Pancreas (tissue), 10 donors: ENCODE measurements at regions not wholly inside any gene's neighbourhood (a gene's known extent, or its start where the extent isn't known, plus 50 kb on each side); places are given as distances from the start of the nearest gene placed in this dataset.
"Not testable (repeated sequence)": the region's sequence is repeated elsewhere in the genome, so short reads cannot be mapped to it uniquely, and the experiment has no call there.

Source experiments
- ATAC-seq, 4 donors: fragments of 200-7000 bp; cut with Tn5 transposase; one replicate each; pipeline versions ENCODE4 v1.8.0 to v1.9.1; 2020; ENCODE audit warnings: mild to moderate bottlenecking in 4 of 4, moderate library complexity in 4 of 4
- DNase-seq, 6 donors: peaks; one replicate each; pipeline ENCODE4 v3.0.0-alpha.2; 2020
- FAIRE-seq: peaks from 2 replicates; lab custom pipeline; 2012; peaks lifted over from hg19 to GRCh38; lab: Jason Lieb, UNC
- H3K27ac ChIP-seq, 4 donors: fragments of 200-600 bp; sonication (generic); 1 replicate in 3 of 4; 2 replicates in 1 of 4; pipeline versions ENCODE4 v1.5.0 to v1.8.0; 2020
- H3K27me3 ChIP-seq, 4 donors: fragments of 200-600 bp; one replicate each; pipeline ENCODE4 v1.8.0; 2021
- H3K36me3 ChIP-seq, 3 donors: fragments of 200-600 bp; sonication (generic) in 1 of 3; one replicate each; pipeline versions ENCODE4 v1.5.0 to v1.8.0; 2020 to 2021
- H3K4me1 ChIP-seq, 3 donors: fragments of 200-600 bp; one replicate each; pipeline ENCODE4 v1.8.0; 2021
- H3K4me3 ChIP-seq, 4 donors: fragments of 200-600 bp; sonication (generic) in 2 of 4; one replicate each; pipeline versions ENCODE4 v1.5.0 to v1.8.0; 2020 to 2021
- H3K9me3 ChIP-seq, 4 donors: fragments of 200-600 bp; one replicate each; pipeline ENCODE4 v1.8.0; 2021
- CTCF ChIP-seq, 4 donors: fragments of 200-600 bp; sonication (generic) in 3 of 4; IDR thresholded peaks; one replicate each; pipeline versions ENCODE4 v1.5.0 to v1.8.0; 2021; ENCODE audit warnings: antibody characterized with exemption in 4 of 4
- WGBS, 2 donors: extraction: QIAGEN DNeasy Blood & Tissue Kit; methylation state at CpG; one replicate each; pipeline ENCODE4 v1.1.7; 2013; 5-methylcytosine and 5-hydroxymethylcytosine counted together
- intact Hi-C, 3 donors: fragments of 100-400 bp; cut with DNase I; formaldehyde crosslinking; loops; one replicate each; pipeline versions ENCODE4 v1.11.1 to v1.14.2; 2022
- donor health status: healthy with polysubstance abuse.
- donor health status: DM: no; HTN: no; CAD: no; lungs with moderate emphysema.
- donor health status: DM: no; HTN: no; CAD: no.
- donor health status: control.
- donor health status: control.
- donor health status: Bipolar disorder and iron deficiency.
- donor health status: DM: yes; HTN: yes; CAD: no.
- donor health status: DM: no; HTN: no; CAD: no.
- donor health status: DM: no; HTN: no; CAD: no.
- donor health status: DM: yes; HTN: yes; CAD: no.

DNA sequence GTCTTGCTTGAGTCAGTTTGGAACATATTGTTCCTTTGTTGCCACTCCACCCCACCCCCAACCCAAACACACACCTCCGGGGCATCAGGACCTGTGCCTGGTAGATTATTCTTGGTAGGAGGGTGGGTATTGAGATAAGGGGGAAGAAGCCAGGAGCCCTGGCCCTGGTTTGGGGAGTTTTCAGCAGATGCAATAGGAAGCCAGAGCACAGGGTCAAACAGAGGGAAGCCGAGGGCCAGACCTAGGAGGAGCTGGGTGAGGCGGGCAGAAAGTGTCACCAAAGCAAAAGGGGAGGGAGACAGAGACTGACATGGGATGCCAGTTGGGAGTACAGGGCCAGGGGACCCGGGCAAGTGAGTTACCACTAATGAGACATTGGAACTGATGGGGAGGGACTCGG, 163.1 kb downstream of the RPLP1 start:
- ATAC-seq (no peak), FAIRE-seq (no peak), DNase-seq (no peak)
- H3K9me3 ChIP-seq = no peaks in the 10 kb centered on the region
- intact Hi-C loops = no loop called here
- H3K36me3 ChIP-seq = no peaks in the 10 kb centered on the region
- H3K4me3 ChIP-seq = no peak overlapping the region
- no peak overlapping the region for H3K27ac ChIP-seq
- 74 to 80% methylated on average over 5 of the region's 5 CpGs for WGBS, 2 donors
- no peaks in the 10 kb centered on the region for H3K27me3 ChIP-seq
- H3K4me1 ChIP-seq = no peaks in the 10 kb centered on the region
- no peak for TF ChIP-seq CTCF (IDR thresholded peaks at IDR 0.05)

DNA sequence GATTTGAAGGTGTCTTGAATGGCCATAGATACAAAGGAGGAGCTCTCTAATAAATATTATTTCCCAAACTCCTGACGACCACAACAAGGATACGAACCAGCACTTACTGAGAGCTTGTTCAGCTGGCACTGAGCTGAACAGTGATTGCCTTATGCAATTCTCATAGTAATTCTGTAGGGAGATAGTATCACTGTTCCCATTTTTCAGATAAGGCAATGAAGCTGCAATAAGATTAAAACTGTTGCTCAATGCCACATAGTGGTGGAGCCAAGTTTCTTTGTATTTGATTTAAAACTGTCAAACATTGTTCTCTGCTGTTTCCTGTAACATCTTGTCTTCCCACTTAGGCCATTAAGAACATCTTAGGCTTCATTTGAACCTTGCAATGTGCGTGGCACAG, 163.9 kb downstream of the RPLP1 start:
- H3K36me3 ChIP-seq = no peaks in the 10 kb centered on the region
- H3K4me1 ChIP-seq = no peaks in the 10 kb centered on the region
- H3K4me3 ChIP-seq = no peak overlapping the region
- WGBS, 2 donors = 85 to 89% methylated on average over 3 of the region's 3 CpGs
- H3K9me3 ChIP-seq = no peaks in the 10 kb centered on the region
- ATAC-seq = no peak
- no peak for FAIRE-seq
- no peak for DNase-seq
- intact Hi-C loops = no loop called here
- no peak overlapping the region for H3K27ac ChIP-seq
- H3K27me3 ChIP-seq = no peaks in the 10 kb centered on the region
- TF ChIP-seq CTCF (IDR thresholded peaks at IDR 0.05) = no peak

- FAIRE-seq, H3K9me3 ChIP-seq, intact Hi-C loops, H3K27ac ChIP-seq, H3K4me1 ChIP-seq, H3K4me3 ChIP-seq, DNase-seq, ATAC-seq, H3K27me3 ChIP-seq, H3K36me3 ChIP-seq: not testable (repeated sequence)
- WGBS, 2 donors = 87 to 91% methylated on average over 3 of the region's 4 CpGs
Observed at GRCh38 chr15:69617144-69617543, 164.5 kb downstream of the RPLP1 start.

DNA sequence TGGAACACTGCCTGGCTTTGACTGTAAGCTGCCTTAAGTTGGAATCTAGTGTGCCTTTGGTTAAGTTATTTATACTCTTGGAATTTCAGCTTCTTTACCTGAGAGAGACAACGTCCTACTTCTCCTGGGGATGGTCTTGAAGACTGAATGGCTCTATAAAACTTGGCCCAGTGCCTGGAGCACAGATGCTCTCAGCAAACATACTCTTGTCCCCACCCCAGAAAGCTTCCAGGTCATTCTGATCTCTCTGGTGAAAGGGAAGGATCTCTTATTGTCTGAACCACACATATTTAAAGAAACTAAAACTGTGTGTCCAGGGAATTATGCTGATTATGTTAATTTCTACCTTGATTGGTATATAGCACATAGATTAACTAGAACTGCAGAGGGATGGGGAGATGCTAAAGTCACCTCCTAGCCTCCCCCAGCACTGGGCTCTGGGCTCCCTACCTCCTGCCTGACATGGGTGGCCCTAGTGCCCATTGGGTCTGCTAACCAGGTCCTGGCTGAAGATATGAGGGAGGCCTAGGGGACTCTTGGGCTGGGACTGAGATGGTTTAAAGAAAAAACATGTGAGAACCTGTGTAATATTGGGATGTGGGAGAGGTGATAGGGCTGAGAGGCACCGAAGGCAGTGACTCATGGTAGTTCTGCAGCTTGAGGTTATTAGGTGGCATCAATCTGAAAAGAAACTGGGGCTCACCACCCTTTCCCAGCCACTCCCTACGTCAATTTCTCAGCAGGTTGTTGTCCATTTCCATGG, 171.0 kb downstream of the RPLP1 start:
- WGBS, 2 donors = 85 to 90% methylated on average over 3 of the region's 3 CpGs
- H3K4me1 ChIP-seq = no peaks in the 10 kb centered on the region
- no peaks in the 10 kb centered on the region for H3K27me3 ChIP-seq
- no peak for TF ChIP-seq CTCF (IDR thresholded peaks at IDR 0.05)
- no peaks in the 10 kb centered on the region for H3K36me3 ChIP-seq
- DNase-seq = no peak
- H3K4me3 ChIP-seq = no peak overlapping the region
- intact Hi-C loops = no loop called here
- no peak for FAIRE-seq
- ATAC-seq = no peak
- H3K9me3 ChIP-seq = no peaks in the 10 kb centered on the region
- H3K27ac ChIP-seq = no peak overlapping the region

- Histone ChIP-seq H3K27me3 (no peaks in the 10 kb centered on the region), H3K4me1 (no peaks in the 10 kb centered on the region), H3K9me3 (no peaks in the 10 kb centered on the region), H3K4me3 (no peak overlapping the region), H3K36me3 (no peaks in the 10 kb centered on the region), H3K27ac (no peak overlapping the region)
- ATAC-seq = no peak
- DNase-seq = no peak
- WGBS, 2 donors = 77 to 86% methylated on average over 2 of the region's 2 CpGs
- no peak for TF ChIP-seq CTCF (IDR thresholded peaks at IDR 0.05)
- no peak for FAIRE-seq
- intact Hi-C loops = no loop called here
Observed at GRCh38 chr15:69624155-69624520, 171.5 kb downstream of the RPLP1 start.
